ENCODE measurements at regions not wholly inside any gene's neighbourhood (a gene's known extent, or its start where the extent isn't known, plus 50 kb on each side); places are given as distances from the start of the nearest gene placed in this dataset.

- intact Hi-C loops (cut with micrococcal nuclease): no loop called here
- no peak overlapping the region for H2AFZ ChIP-seq (ENCODE audit: insufficient read depth, low read depth, low read length, poor library complexity, severe bottlenecking)
- H3K9ac ChIP-seq (ENCODE audit: insufficient read depth, low read length, poor library complexity, severe bottlenecking): no peak overlapping the region
- no peak overlapping the region for H3K27ac ChIP-seq (ENCODE audit: low read depth in 1 of 2, low read length in 2 of 2)
- DNase-seq: no peak
- no peak overlapping the region for H3K4me3 Mint-ChIP-seq
- peaks cover 2 to 7% (median 2%) of the 10 kb centered on the region in 3 donors for H3K27me3 Mint-ChIP-seq (ENCODE audit: low read depth in 3 of 3)
- peaks cover 0 to 3% (median 0%) of the 10 kb centered on the region in 7 donors for H3K9me3 Mint-ChIP-seq
- H3K9me3 ChIP-seq (replicated peaks in 1 of 2; ENCODE audit: control insufficient read depth in 1 of 2, insufficient read depth in 1 of 2, low read length in 2 of 2): no peaks in the 10 kb centered on the region
- H3K27ac Mint-ChIP-seq: no peak overlapping the region
- no peaks in the 10 kb centered on the region for H3K4me1 Mint-ChIP-seq
- no peaks in the 10 kb centered on the region for H3K27me3 ChIP-seq (ENCODE audit: control insufficient read depth in 2 of 2, insufficient read depth in 2 of 2, low read length in 2 of 2)
- H3K4me2 ChIP-seq (replicated peaks; ENCODE audit: extremely low read depth, low read length, poor library complexity, severe bottlenecking): no peak overlapping the region
- no peaks in the 10 kb centered on the region for H3K36me3 ChIP-seq (replicated peaks in 1 of 2; ENCODE audit: control insufficient read depth in 1 of 2, insufficient read depth in 2 of 2, low read length in 2 of 2)
- no peak overlapping the region for H3K4me3 ChIP-seq (replicated peaks in 1 of 3; ENCODE audit: low read depth in 2 of 3, low read length in 3 of 3)
- no peaks in the 10 kb centered on the region for H3K36me3 Mint-ChIP-seq
- H4K20me1 ChIP-seq (ENCODE audit: insufficient read depth, low read length): no peaks in the 10 kb centered on the region
- WGBS (ENCODE audit: insufficient coverage): 93% methylated on average over 5 of the region's 7 CpGs
- no peaks in the 10 kb centered on the region for H3K4me1 ChIP-seq (ENCODE audit: control insufficient read depth in 1 of 2, insufficient read depth in 2 of 2, low read length in 2 of 2)
- no peaks in the 10 kb centered on the region for H3K79me2 ChIP-seq (ENCODE audit: insufficient read depth, low read length)
- TF ChIP-seq CTCF (IDR thresholded peaks at IDR 0.05): no peak
Observed at GRCh38 chr20:22525821-22526220, 58.6 kb downstream of the FOXA2 start.

GRCh38 chr20:22525069-22525820 lies 59.1 kb downstream of the FOXA2 start:
- WGBS (ENCODE audit: insufficient coverage): 86% methylated on average over 1 of the region's 4 CpGs
- Mint-ChIP-seq H3K4me3 (no peak overlapping the region), H3K9me3 (peaks cover 0 to 3% (median 0%) of the 10 kb centered on the region in 7 donors), H3K27ac (no peak overlapping the region), H3K36me3 (no peaks in the 10 kb centered on the region), H3K27me3 (ENCODE audit: low read depth in 3 of 3) (peaks cover 2 to 5% (median 4%) of the 10 kb centered on the region in 3 donors), H3K4me1 (no peaks in the 10 kb centered on the region)
- intact Hi-C loops (cut with micrococcal nuclease): no loop called here
- Histone ChIP-seq H3K9ac (ENCODE audit: insufficient read depth, low read length, poor library complexity, severe bottlenecking) (no peak overlapping the region), H2AFZ (ENCODE audit: insufficient read depth, low read depth, low read length, poor library complexity, severe bottlenecking) (no peak overlapping the region), H3K27ac (ENCODE audit: low read depth in 1 of 2, low read length in 2 of 2) (no peak overlapping the region), H3K4me2 (replicated peaks; ENCODE audit: extremely low read depth, low read length, poor library complexity, severe bottlenecking) (no peak overlapping the region), H3K36me3 (replicated peaks in 1 of 2; ENCODE audit: control insufficient read depth in 1 of 2, insufficient read depth in 2 of 2, low read length in 2 of 2) (no peaks in the 10 kb centered on the region), H3K4me1 (ENCODE audit: control insufficient read depth in 1 of 2, insufficient read depth in 2 of 2, low read length in 2 of 2) (no peaks in the 10 kb centered on the region), H3K4me3 (replicated peaks in 1 of 3; ENCODE audit: low read depth in 2 of 3, low read length in 3 of 3) (no peak overlapping the region), H3K79me2 (ENCODE audit: insufficient read depth, low read length) (no peaks in the 10 kb centered on the region), H3K27me3 (ENCODE audit: control insufficient read depth in 2 of 2, insufficient read depth in 2 of 2, low read length in 2 of 2) (no peaks in the 10 kb centered on the region), H4K20me1 (ENCODE audit: insufficient read depth, low read length) (no peaks in the 10 kb centered on the region), H3K9me3 (replicated peaks in 1 of 2; ENCODE audit: control insufficient read depth in 1 of 2, insufficient read depth in 1 of 2, low read length in 2 of 2) (no peaks in the 10 kb centered on the region)
- DNase-seq: no peak
- no peak for TF ChIP-seq CTCF (IDR thresholded peaks at IDR 0.05)

All from CD14-positive monocyte (primary cell).